ENCODE measurements at regions not wholly inside any gene's neighbourhood (a gene's known extent, or its start where the extent isn't known, plus 50 kb on each side); places are given as distances from the start of the nearest gene placed in this dataset.

DNA sequence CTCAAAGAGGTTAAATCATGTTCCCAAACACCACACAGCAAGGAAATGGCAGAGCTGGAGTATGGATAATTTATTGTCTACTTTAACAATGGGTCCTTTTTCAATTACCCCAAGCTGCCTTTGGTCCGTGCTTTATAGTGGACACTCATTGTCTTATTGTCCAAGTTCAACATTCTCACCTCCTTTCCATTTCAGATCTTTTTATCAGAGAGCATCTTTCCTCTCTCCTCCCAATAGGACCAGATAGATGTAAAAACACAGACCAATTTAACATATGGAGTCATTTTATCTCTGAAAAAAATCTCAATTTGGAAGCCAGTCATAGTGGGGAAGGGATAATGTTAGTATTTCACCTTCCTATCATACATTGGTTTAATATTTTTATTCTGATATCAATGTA lies 83.5 kb upstream of the WAC start:
- TF ChIP-seq GATA2 (IDR thresholded peaks at IDR 0.05; ENCODE audit: low read depth, low read length) (peak; percentile 51; the same call in 1 of the 2 replicates), GATA3 (IDR thresholded peaks at IDR 0.05; ENCODE audit: low read depth, low read length) (peak; percentile 66; the same call in 1 of the 2 replicates)

DNA sequence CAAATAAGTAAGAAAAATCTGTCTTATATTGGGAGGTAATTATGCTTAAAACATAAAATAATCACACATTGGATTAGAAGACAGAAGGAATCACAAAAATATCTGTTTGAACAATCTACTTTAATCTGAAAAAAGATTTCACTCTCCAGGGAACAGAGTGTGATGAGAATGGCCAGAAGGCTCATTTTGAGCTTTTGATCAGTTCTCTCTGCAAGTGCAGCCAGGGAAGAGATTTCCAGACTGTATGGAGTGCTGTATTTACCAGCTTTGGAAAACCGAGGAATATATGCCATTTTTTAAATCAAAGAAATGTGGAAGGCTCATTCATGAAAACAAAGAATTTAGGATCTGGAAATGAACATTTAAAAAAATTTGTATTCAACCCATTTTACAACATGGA lies 83.0 kb upstream of the WAC start:
- no peak for TF ChIP-seq GATA2 (IDR thresholded peaks at IDR 0.05; ENCODE audit: low read depth, low read length)
- TF ChIP-seq GATA3 (IDR thresholded peaks at IDR 0.05; ENCODE audit: low read depth, low read length), result no peak

DNA sequence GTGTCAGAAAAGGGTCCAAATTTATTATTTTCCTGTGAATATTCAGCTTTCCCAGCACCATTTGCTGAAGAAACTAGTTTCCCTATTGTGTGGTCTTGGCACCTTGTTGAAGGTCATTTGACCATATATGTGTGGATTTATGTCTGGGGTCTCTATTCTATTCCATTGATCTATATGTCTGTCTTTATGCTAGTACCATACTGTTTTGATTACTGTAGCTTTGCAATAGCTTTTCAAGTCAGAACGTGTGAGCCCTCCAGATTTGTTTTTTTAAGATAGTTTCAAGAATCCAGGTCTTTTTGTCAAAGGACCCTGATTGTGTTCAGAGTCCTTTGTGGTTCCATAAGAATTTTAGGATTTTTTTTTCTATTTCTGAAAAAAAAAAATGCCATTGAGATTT lies 79.0 kb upstream of the WAC start:
- TF ChIP-seq GATA2 (IDR thresholded peaks at IDR 0.05; ENCODE audit: low read depth, low read length), result no peak
- TF ChIP-seq GATA3 (IDR thresholded peaks at IDR 0.05; ENCODE audit: low read depth, low read length), result no peak

DNA sequence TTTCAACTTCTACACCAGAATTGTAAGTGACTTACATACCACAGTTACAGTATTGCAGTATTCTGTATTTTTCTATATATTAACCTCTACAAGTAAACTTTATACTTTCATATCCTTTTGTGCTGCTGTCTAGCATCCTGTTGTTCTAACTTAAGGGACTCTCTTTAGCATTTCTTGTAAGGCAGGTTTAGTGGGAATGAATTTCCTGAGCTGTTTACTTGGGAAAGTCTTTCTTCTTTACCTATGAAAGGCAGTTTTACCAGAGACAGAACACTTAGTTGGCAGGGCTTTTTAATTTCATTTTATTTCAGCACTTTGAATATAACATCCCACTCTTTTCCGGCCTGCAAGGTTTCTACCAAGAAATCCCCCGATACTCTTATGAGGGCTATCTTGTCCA lies 75.8 kb upstream of the WAC start:
- no peak for TF ChIP-seq GATA3 (IDR thresholded peaks at IDR 0.05; ENCODE audit: low read depth, low read length)

DNA sequence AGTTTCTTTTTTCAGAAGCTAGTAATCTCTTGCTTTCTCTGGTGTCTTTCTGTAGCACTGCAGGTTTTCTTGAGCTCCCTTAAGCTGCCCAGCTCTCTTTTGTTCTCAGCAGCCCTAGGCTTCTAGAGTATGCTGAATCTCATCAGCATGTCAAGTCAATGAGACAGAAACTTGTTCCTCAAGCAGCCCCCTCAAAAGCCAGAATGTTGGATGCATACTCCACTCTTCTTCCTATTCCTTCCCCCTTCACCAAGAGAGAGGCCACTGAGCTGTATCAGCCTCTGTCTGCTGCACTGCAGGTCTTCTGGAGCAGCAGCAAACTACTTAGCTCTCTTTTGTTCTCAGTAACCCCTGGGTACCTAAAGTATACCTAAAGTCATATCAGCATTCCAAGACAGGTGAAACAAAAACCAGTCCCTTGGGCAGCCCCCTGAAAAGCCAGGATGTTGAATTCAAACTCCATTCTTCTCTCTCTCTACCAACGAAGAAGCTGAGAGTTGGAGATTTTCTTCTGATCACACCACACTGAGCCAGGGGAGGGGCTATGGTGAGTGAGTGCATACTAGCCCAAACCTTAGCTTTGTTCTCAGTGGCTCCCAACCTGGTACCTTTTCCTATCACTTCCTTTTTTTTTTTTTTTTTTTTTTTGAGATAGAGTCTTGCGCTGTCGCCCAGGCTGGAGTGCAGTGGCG lies 73.3 kb upstream of the WAC start:
- no peak for TF ChIP-seq GATA3 (IDR thresholded peaks at IDR 0.05; ENCODE audit: low read depth, low read length)

DNA sequence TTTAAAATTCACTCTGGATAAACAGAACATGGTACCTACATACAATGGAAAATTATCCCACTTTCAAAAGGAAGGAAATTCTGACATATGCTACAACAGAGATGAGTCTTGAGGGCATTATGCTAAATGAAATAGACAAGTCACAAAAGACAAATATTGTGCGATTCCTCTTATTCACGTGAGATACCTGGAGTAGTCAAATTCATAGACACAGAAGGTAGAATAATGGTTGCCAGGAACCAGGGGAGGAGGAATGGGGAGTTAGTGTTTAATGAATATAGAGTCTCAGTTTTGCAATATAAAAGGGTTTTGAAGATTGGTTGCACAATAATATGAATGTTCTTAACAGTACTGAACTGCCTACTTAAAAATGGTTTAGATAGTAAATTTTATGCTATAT lies 69.8 kb upstream of the WAC start:
- TF ChIP-seq GATA2 (IDR thresholded peaks at IDR 0.05; ENCODE audit: low read depth, low read length) (no peak), GATA3 (IDR thresholded peaks at IDR 0.05; ENCODE audit: low read depth, low read length) (no peak)

DNA sequence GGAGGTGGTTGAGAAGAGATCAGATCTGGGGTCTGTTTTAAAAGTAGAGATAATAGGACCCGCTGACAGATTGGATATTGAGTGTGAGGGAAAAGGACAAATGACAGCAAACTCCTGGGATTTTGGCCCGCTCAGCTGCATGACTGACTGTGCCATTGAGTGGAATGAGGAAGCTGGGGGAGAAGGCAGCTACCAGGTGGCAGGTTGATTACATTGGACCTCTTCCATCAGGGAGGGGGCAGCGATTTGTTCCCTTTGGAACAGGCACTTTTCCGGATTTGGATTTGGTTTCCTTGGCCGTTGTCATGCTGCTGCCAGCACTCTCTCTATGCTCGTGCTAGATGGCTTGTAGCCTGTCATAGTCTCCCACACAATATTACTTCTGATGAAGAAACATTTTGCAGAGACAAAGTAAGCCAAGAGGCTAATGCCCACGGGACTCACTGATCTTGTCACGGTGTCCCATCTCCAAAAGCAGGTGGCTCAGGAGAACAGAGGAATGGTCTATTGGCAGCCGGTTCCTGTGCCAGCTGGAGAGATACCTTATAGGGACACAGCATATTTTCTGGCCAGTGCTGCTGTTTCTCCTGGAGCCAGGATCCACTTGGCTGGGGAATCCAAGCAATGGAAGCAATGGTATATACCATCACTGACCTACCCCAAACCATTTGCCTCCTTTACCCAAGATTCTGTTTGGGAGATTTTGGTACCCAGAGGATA lies 69.1 kb upstream of the WAC start:
- TF ChIP-seq GATA2 (IDR thresholded peaks at IDR 0.05; ENCODE audit: low read depth, low read length) (no peak), GATA3 (IDR thresholded peaks at IDR 0.05; ENCODE audit: low read depth, low read length) (no peak)

DNA sequence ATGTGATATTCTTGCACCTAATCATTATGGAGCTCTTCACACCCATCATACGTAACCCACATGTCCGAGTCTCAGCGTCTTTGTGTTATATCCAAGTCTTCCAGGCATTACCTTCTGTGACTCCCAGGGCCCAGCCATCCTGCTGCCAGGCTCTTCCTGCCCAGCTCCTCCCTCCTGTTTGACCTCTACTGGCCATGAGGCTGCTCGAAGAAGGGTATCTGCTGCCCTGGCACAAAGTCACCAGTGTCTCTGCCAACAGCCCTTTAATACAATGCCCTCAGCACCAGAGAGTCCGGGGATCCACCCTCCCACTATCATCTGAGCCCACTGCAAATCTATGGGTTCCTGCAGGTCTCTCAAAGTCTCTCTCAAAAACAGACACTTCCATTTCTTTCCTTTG lies 65.3 kb upstream of the WAC start:
- no peak for TF ChIP-seq GATA2 (IDR thresholded peaks at IDR 0.05; ENCODE audit: low read depth, low read length)
- TF ChIP-seq GATA3 (IDR thresholded peaks at IDR 0.05; ENCODE audit: low read depth, low read length), result no peak

DNA sequence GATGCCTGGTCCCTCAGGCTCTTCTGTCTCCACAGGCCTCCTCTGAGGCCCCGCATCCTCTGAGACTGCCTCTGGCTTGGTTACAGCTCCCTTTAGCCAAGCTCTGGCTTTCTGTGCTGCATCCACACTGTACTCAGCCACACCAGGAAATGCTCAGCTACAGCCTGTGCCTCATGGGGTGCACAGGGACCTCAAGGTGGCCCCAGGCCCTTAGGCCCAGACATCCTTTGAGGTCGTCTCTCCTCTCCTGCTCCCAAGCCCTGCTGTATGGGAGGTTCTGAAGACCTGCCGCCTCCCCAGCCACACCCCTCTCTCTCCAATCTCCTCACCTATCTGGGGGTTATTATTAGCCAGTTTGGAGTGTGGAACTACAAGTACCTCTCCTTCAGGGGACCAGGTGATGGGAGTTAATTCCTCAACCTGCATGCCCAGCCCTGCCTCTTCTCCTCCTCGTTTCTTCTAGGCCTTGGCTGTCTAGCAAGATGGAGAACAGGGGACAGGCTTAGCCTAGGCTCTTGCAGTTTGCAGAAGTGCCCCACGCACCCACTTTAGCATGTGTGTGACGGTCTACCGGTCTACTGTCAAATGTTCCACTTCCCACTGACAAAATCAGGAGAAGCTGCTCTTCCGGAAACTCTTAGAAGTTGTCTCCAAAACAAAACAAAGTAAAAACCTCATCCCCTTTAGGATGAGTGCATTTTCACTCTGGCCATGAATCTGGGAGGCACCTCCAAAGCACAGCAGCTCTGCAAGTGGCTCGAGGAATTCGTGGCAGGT lies 64.0 kb upstream of the WAC start:
- no peak for TF ChIP-seq GATA3 (IDR thresholded peaks at IDR 0.05; ENCODE audit: low read depth, low read length)
- TF ChIP-seq GATA2 (IDR thresholded peaks at IDR 0.05; ENCODE audit: low read depth, low read length), result no peak

DNA sequence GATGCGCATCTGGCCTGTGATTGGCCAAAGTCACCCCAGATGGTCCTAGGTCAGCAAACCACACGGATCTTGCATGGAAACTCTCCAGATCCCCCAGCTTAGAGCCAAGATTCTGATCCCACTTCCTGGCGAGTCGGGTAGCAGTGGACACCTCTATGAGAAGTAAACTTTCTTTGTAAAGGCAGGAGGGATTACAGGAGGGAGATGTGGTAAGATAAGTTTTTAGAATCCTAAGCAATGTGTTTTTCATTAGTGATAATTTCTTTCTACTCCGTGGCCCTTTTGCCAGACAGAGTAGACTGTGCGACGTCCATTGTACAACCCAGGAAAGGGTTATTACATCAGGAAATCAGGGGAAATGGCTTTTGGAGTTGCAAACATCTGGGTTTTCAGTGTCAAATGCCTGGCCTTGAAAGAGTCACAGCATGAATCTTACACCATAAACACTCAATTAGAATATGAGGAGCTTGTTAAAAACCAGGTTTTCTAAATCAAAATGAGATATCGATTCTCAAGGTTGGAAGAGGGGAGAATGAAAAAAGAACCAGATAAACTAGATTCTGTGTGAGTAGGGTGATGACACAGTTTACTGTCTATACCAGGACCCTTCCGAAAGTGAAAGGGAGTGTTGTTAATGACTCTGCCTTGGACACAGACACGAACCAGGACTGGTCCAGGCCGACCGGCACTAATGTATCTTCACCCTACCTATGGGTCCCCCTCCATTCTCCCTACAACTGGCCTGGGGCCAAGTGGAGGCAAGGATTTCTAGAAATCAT lies 61.9 kb upstream of the WAC start:
- peak; percentile 83 for TF ChIP-seq GATA3 (IDR thresholded peaks at IDR 0.05; ENCODE audit: low read depth, low read length)
- TF ChIP-seq GATA2 (IDR thresholded peaks at IDR 0.05; ENCODE audit: low read depth, low read length), result peak; percentile 88

DNA sequence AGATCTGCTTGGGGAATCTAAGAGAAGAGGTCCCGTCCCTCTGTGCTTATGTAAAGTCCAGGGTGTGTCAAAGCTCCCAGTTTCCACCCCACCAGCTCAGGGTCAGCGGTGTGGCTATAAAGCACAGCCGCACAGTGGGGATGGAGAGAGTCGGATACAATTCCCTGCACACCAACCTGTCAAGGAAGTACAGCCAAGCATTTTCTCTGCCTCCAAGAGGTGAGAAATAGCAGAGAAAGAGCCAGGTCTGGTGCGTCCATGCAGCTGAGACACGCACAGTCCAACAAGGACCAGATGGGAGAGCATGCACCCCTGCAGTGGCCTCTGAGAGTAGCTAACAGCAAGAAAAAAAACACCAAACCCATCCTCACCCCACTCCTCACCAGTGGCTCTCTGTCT lies 61.3 kb upstream of the WAC start:
- TF ChIP-seq GATA2 (IDR thresholded peaks at IDR 0.05; ENCODE audit: low read depth, low read length) (no peak), GATA3 (IDR thresholded peaks at IDR 0.05; ENCODE audit: low read depth, low read length) (no peak)

DNA sequence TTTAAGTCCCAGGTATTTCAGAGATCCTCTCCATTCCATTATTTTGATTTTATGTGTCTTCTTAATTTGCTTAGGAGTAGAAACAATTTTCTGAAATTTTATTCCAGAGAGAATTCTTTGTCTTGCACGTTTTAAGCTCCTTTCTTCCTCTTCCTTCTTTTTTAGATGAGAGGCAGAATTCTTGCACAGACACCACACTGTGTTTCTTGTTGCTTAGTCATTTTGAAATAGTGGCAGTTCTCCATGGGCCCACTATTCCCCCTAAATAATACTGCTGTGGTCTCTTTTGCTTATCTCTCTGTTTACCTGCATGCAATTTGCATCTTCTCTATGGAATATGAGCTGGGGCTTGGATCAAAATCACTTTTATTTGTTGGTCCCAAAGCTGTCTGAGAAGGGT lies 54.3 kb upstream of the WAC start:
- TF ChIP-seq GATA3 (IDR thresholded peaks at IDR 0.05; ENCODE audit: low read depth, low read length) (no peak), GATA2 (IDR thresholded peaks at IDR 0.05; ENCODE audit: low read depth, low read length) (no peak)

DNA sequence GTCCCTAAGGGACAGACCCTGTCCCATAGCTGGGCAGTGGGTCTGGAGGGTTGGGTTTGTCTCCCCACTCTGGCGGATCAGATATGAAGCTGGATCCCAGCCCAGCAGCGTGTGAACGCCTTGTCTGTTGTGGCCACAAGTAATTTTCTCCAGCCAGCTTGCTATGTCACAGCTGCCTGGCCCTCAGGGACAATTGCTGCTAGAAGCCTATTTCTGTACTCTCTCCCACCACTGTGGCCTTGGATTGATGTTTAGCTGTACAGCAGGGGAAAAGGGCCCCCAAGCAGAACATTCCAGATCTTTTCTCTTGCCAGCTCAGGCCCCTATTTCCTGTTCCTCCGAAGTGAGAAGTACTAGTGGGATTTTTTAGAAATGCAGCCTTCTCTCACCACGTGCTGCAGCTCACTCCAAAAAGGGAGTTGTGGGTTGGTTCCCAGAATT lies 53.5 kb upstream of the WAC start:
- TF ChIP-seq GATA3 (IDR thresholded peaks at IDR 0.05; ENCODE audit: low read depth, low read length) (no peak), GATA2 (IDR thresholded peaks at IDR 0.05; ENCODE audit: low read depth, low read length) (peak; percentile 79)

All from SH-SY5Y (cell line).